OCI-LY3 (cell line): ENCODE measurements at regions not wholly inside any gene's neighbourhood (a gene's known extent, or its start where the extent isn't known, plus 50 kb on each side); places are given as distances from the start of the nearest gene placed in this dataset.
"Not testable (repeated sequence)": the region's sequence is repeated elsewhere in the genome, so short reads cannot be mapped to it uniquely, and the experiment has no call there.

Experiments
- H2AFZ ChIP-seq: fragments of 200-600, 300-600 bp; shearing (Covaris generic); 2 replicates; pipeline ENCODE4 v1.6.0; 2014; ENCODE audit warnings: antibody characterized with exemption, low read depth, low read length
- H3K27ac ChIP-seq: fragments of 200-600, 300-600 bp; sonication (generic); 2 replicates; pipeline ENCODE4 v1.5.1; 2014; ENCODE audit warnings: mild to moderate bottlenecking, low read length, moderate library complexity, mixed read lengths
- H3K27me3 ChIP-seq: fragments of 200-600, 300-600 bp; sonication (generic); 2 replicates; pipeline ENCODE4 v1.6.1; 2014; ENCODE audit warnings: low read depth, low read length, mixed read lengths
- H3K36me3 ChIP-seq: fragments of 200-600, 300-600 bp; sonication (generic); replicated peaks from 2 replicates; pipeline ENCODE3; 2014; ENCODE audit warnings: low read depth, low read length, mixed read lengths
- H3K4me1 ChIP-seq: fragments of 300-600, 200-600 bp; sonication (generic); 2 replicates; pipeline ENCODE4 v1.6.1; 2014; ENCODE audit warnings: low read length, mixed read lengths
- H3K4me2 ChIP-seq: fragments of 200-600, 300-600 bp; sonication (generic); 2 replicates; pipeline ENCODE4 v1.6.1; 2014; ENCODE audit warnings: low read length, mixed read lengths
- H3K4me3 ChIP-seq: fragments of 300-600, 200-600 bp; sonication (generic); 2 replicates; pipeline ENCODE4 v1.5.1; 2014; ENCODE audit warnings: antibody characterized with exemption, mild to moderate bottlenecking, low read length, moderate library complexity
- H3K79me2 ChIP-seq: fragments of 300-600, 200-600 bp; shearing (Covaris generic); 2 replicates; pipeline ENCODE4 v1.6.1; 2014; ENCODE audit warnings: mild to moderate bottlenecking, low read length, mixed read lengths
- H3K9ac ChIP-seq: fragments of 300-600, 200-600 bp; shearing (Covaris generic); 2 replicates; pipeline ENCODE4 v1.6.0; 2014; ENCODE audit warnings: mild to moderate bottlenecking, low read length, moderate library complexity
- H3K9me3 ChIP-seq: fragments of 200-600, 300-600 bp; shearing (Covaris generic); 2 replicates; pipeline ENCODE4 v1.6.1; 2014; ENCODE audit warnings: low read length, mixed read lengths; ENCODE audit not compliant: insufficient read depth
- H4K20me1 ChIP-seq: fragments of 200-600, 300-600 bp; sonication (generic); 2 replicates; pipeline ENCODE4 v1.6.1; 2016; ENCODE audit warnings: low read length, mixed read lengths; ENCODE audit not compliant: insufficient read depth
- CTCF ChIP-seq: fragments of 200-600, 300-600 bp; sonication (generic); IDR thresholded peaks from 2 replicates; pipeline ENCODE4 v1.5.1; 2014; ENCODE audit warnings: antibody characterized with exemption, low read length, low read depth
- EZH2phosphoT487 ChIP-seq: fragments of 200-600 bp; shearing (Covaris generic); IDR thresholded peaks from 2 replicates; pipeline ENCODE4 v1.6.1; 2018; ENCODE audit warnings: antibody characterized with exemption, mixed run types, low read depth

DNA sequence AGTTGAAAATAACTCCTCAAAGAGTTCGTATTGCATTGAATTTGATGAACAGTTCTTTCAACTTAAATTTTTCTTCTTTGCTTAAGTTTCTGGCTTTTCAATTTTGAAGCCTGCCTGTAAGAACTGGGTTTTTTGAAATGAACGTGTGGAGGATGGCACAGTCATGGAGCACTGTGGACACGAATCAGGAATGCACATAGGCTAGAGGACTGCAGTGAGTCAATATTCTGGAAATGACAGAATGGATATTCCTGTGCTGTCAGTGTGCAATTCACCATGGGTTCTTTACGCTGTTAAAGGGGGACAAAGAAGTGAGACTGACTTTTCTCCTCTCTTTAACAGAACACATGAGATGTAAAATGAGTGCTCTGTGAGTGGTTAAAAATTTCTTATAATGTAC lies 368.0 kb upstream of the AGA start:
- Histone ChIP-seq H3K4me2 (no peak overlapping the region), H3K27ac (no peak overlapping the region), H3K9me3 (no peaks in the 10 kb centered on the region), H2AFZ (no peak overlapping the region), H3K4me1 (no peaks in the 10 kb centered on the region), H4K20me1 (no peaks in the 10 kb centered on the region), H3K4me3 (no peak overlapping the region), H3K36me3 (no peaks in the 10 kb centered on the region), H3K79me2 (no peaks in the 10 kb centered on the region), H3K9ac (no peak overlapping the region), H3K27me3 (no peaks in the 10 kb centered on the region)
- TF ChIP-seq CTCF (no peak), EZH2phosphoT487 (no peak)

DNA sequence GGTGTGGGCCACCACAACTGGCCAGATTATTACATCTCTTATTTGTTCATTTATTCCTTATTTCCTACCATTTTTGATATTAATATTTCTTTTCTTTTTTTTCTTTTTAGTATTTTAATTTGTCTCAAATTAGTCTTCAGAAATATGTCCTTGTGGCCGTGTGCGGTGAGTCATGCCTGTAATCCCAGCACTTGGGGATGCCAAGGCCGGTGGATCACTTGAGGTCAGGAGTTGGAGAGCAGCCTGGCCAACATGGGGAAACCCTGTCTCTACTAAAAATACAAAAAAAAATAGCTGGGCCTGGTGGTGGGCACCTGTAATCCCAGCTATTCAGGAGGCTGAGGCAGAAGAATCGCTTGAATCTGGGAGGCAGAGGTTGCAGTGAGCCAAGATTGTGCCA lies 376.2 kb upstream of the AGA start:
- not testable (repeated sequence) for H3K79me2 ChIP-seq, H4K20me1 ChIP-seq, H3K27ac ChIP-seq

GRCh38 chr4:177826973-177827372 lies 384.7 kb upstream of the AGA start:
- Histone ChIP-seq H3K79me2 (no peaks in the 10 kb centered on the region), H3K36me3 (no peaks in the 10 kb centered on the region), H3K27me3 (no peaks in the 10 kb centered on the region), H3K4me2 (no peak overlapping the region), H3K4me1 (peaks cover 4% of the 10 kb centered on the region; the same call in 1 of the 2 replicates), H3K9ac (no peak overlapping the region), H3K27ac (no peak overlapping the region), H3K9me3 (no peaks in the 10 kb centered on the region), H3K4me3 (no peak overlapping the region), H4K20me1 (no peaks in the 10 kb centered on the region), H2AFZ (no peak overlapping the region)
- no peak for TF ChIP-seq CTCF
- TF ChIP-seq EZH2phosphoT487, result no peak

More for the DNA sequence above, 376.2 kb upstream of the AGA start:
- H2AFZ ChIP-seq, H3K27me3 ChIP-seq, H3K9me3 ChIP-seq, H3K4me1 ChIP-seq, H3K36me3 ChIP-seq, H3K9ac ChIP-seq, H3K4me2 ChIP-seq, H3K4me3 ChIP-seq: not testable (repeated sequence)

- H3K36me3 ChIP-seq, result no peaks in the 10 kb centered on the region
- no peak overlapping the region for H2AFZ ChIP-seq
- H3K4me2 ChIP-seq, result no peak overlapping the region
- H3K9ac ChIP-seq, result no peak overlapping the region
- H4K20me1 ChIP-seq, result no peaks in the 10 kb centered on the region
- H3K27ac ChIP-seq, result no peak overlapping the region
- TF ChIP-seq CTCF, result no peak
- TF ChIP-seq EZH2phosphoT487, result no peak
- no peak overlapping the region for H3K4me3 ChIP-seq
- no peaks in the 10 kb centered on the region for H3K9me3 ChIP-seq
- H3K79me2 ChIP-seq, result no peaks in the 10 kb centered on the region
- no peaks in the 10 kb centered on the region for H3K4me1 ChIP-seq
- no peaks in the 10 kb centered on the region for H3K27me3 ChIP-seq
These were observed 399.0 kb upstream of the AGA start for GRCh38 chr4:177841258-177841657.

DNA sequence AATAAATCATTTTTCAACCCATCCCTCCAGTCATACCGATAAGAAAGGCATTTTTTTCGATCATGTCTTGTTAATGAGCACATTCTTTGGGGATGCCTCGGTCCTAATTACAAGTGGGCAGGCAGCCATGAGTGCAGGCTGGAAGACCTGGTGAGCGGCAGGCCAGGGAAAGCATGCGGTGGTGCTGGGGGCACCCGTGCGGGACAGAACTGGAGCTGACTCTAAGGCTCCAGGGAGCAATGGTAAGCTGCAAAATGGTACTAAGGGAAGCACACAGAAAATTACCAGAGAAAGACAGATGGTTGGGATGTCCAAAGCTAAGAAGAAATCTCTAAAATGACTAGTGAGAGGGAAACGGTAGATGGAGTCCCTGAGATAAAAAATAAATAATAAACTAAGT lies 411.0 kb upstream of the AGA start:
- no peaks in the 10 kb centered on the region for H3K4me1 ChIP-seq
- H3K4me3 ChIP-seq, result no peak overlapping the region
- no peak overlapping the region for H3K9ac ChIP-seq
- no peak for TF ChIP-seq CTCF
- TF ChIP-seq EZH2phosphoT487, result no peak
- H3K27ac ChIP-seq, result no peak overlapping the region
- no peaks in the 10 kb centered on the region for H3K27me3 ChIP-seq
- no peaks in the 10 kb centered on the region for H3K79me2 ChIP-seq
- H4K20me1 ChIP-seq, result no peaks in the 10 kb centered on the region
- H3K9me3 ChIP-seq, result no peaks in the 10 kb centered on the region
- no peak overlapping the region for H3K4me2 ChIP-seq
- H3K36me3 ChIP-seq, result no peaks in the 10 kb centered on the region
- no peak overlapping the region for H2AFZ ChIP-seq
